ENCODE measurements at regions not wholly inside any gene's neighbourhood (a gene's known extent, or its start where the extent isn't known, plus 50 kb on each side); places are given as distances from the start of the nearest gene placed in this dataset.
"Not testable (repeated sequence)": the region's sequence is repeated elsewhere in the genome, so short reads cannot be mapped to it uniquely, and the experiment has no call there.

- no peak for DNase-seq (ENCODE audit: low spot score)
Observed at GRCh38 chr15:26126070-26126469, 262.9 kb upstream of the ATP10A start.

DNA sequence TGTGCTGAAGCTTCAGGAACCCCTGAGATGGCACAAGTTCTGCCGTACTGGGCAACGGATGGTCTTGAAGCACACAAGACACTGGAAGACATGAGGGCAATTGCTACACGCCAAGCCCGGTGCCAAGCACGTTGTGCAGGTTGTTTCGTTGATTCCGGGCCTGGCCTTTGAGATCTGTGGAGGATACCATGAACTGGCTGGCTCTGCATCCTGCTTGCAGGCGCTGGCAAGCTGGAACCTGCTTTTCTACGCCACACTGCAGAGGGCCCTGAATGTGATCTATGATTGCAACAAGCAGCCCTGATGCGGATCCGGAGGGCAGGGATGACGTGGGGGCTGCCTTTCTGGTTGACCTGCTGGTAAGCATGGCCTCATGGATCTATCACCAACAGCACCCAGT lies 262.5 kb upstream of the ATP10A start:
- DNase-seq (ENCODE audit: low spot score), result no peak

DNA sequence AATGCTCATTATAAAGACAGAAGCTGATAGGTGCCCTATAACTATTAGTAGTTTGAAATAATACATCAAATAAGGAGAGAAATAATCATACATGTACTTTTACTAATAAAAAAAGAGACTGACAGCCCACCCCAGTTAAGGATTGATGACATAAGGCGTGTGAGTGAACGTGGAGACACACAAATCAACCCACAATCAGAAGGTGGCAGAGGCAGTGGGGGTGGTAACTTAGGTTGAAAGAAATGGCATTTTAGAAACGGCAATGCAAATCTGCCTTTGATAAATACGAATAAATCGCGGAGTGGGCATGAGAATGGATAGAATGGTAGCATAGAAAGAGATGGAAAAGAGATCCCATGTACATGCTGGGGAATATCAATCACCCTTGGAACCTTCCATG lies 256.2 kb upstream of the ATP10A start:
- no peak for DNase-seq (ENCODE audit: low spot score)

DNA sequence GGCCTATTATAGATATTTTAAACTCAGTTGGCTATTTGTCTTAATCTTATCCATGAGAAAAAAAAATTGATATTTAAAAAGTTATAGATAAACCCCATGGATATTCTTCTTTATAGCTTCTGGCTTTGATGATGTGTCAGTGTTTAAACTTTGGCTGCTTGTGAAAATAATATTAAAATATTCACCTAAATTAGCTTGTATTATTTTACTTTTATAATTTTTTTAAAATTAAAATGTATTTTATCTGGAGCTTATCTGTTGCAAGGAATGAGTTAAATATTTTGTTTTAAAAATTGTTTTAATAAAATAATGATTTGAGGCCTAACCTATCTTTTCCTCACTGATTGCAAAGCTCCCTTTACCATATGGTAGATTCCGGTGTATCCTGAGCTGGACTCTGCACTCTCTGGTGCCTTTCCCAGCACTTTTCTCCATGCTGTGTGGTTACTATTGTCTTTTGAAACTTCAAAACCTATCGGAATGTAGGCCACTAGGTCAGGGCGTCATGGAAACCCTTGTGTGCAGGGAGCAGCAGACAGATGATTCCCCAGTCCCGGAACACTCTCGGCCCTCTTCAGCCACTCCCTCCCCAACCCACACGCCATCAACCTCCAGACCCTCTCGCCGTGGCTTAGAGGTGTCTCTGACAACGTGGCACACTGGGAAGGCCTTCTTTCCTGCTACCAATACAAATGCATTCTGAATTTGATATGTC lies 252.3 kb upstream of the ATP10A start:
- DNase-seq (ENCODE audit: low spot score), result no peak

DNA sequence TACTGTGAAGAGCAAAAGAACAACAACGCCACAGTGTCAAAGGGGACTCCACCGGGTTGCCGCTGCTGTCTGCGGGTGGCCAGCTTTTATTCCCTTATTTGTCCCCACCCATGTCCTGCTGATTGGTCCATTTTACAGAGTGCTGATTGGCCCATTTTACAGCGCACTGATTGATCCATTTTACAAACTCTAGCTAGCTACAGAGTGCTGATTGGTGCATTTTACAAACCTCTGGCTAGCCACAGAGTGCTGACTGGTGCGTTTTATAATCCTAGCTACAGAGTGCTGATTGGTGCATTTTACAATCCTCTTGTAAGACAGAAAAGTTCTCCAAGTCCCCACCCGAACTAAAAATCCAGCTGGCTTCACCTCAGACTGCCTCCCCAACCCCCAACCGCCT lies 251.0 kb upstream of the ATP10A start:
- not testable (repeated sequence) for DNase-seq (ENCODE audit: low spot score)

DNA sequence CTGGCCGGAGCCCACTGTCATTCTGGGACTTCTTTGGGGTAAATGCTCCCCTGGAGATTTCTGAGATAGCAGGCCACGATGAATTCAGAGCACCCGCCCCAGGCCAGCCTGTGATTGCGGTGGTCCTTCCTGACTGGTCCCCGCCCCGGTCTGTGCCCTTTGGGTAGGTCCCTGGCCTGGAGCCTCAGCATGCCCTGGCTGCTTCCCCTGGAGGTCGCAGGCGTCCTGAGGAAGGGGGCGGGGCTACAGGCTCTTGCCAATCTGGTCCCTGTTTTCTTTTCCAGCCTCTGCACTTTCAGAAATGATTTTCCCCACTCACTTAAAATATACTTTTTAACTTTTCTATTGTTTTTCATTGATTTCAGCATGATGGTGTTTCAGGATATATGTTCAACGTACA lies 250.2 kb upstream of the ATP10A start:
- DNase-seq (ENCODE audit: low spot score), result no peak

DNA sequence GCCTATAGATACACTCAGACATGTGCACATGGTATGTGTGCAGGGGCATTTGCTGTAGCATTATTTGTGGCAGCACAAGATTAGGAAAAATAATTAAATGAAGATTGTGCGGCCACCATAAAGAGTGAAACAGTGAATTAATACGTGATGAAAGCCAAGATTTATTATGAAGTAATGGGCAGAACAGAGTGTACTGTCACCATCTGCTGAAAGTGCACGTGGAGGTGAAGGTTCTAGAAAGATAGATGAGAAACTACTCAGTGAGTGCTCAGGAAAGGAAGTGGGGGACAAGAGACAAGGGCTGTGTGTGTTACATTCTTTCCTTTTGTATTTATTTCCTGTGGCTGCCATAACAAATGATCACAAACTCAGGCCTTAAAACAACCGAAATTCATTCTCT lies 246.1 kb upstream of the ATP10A start:
- DNase-seq (ENCODE audit: low spot score), result no peak

DNA sequence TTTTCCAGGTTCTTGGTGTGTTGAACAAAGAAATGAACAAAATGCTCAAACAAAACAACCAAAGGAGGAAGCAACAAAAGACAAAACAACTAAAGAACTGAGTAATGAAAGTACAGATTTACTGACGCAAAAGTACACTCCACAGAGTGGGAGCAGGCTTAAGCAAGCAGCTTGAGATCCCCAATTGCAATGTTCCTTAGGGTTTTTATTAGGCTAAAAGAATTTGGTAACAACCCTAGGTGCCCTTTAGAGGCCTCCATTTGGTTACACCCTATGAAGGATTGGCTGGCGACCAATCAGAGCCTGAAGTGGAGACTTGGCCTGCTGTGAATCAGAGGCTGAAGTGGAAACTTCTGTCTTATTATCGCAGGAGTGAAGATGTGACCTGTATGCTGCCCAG lies 243.4 kb upstream of the ATP10A start:
- no peak for DNase-seq (ENCODE audit: low spot score)

DNA sequence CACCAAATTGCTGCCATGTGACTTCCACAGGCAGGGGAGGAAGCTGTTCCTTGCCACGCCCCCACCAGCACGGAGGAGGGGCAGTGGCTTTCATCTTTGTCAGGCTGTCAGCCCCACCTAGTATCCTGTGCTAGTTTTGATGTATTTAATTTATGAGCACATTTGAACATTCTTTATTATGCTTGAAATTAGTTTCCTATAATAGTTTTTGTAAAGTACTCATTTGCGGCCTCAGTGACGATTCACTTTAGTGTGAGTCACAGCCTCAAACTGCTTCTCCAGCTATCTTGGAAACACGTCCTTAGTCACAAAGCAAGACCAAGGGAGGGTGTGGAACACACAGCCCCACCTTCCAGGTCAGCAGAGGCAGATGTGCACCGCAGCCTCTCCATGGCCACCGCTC lies 239.9 kb upstream of the ATP10A start:
- no peak for DNase-seq (ENCODE audit: low spot score)

DNA sequence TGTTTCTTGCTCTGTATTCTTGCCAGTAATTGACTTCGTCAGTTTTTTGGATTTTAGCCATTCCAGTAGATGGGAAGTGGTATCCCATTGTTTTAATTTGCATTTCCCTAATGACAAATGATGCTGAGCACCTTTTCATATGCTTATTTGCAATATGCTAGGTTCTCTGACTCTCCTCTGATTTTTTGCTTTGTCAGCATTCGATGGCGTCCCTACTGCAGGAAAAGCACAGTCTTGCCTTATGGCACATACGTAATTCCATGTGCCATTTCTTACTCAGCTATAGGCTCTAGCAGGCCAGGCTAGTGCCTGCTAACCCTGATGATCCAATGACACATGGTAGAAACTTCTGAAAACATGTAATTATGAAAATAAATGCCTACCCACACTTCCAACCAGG lies 239.2 kb upstream of the ATP10A start:
- no peak for DNase-seq (ENCODE audit: low spot score)

DNA sequence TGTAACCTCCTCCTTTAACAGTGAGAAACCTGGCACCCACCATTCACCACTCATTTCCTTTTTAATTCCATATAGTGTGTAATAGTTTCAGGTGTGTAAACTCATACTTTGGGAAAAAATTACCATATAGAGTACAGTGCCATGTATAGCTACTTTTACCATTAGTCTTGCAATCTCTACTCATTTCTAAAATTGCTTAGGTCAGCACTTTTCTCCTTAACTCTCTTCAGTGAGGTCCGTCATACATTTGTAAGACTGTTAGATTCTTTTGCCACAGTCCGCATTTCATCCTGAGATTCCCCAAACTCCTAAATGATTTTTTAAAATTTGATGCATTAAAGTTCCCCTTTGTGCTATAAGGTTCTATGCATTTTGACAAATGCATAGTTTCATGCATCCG lies 238.3 kb upstream of the ATP10A start:
- no peak for DNase-seq (ENCODE audit: low spot score)

GRCh38 chr15:26098801-26099200 lies 235.7 kb upstream of the ATP10A start:
- no peak for DNase-seq (ENCODE audit: low spot score)

GRCh38 chr15:26097216-26097615 lies 234.1 kb upstream of the ATP10A start:
- no peak for DNase-seq (ENCODE audit: low spot score)

DNA sequence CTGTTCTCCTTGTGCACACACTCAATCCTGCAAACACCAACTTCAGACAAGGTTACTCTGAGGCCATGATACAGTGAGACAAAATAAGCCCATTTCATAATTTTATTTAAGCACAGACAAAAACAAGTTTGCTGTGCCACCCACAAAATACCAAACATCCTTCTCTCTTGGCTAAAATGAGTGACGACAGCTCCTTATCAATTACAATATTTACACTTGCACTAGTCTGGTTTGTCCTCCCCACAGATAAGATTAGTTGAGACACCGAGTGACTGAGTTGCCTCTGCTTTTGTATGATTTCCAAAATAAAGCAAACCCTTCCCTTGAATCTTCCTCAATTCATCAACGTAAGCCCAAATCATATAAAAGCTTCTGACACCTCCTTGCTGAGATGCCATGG lies 233.5 kb upstream of the ATP10A start:
- no peak for DNase-seq (ENCODE audit: low spot score)

DNA sequence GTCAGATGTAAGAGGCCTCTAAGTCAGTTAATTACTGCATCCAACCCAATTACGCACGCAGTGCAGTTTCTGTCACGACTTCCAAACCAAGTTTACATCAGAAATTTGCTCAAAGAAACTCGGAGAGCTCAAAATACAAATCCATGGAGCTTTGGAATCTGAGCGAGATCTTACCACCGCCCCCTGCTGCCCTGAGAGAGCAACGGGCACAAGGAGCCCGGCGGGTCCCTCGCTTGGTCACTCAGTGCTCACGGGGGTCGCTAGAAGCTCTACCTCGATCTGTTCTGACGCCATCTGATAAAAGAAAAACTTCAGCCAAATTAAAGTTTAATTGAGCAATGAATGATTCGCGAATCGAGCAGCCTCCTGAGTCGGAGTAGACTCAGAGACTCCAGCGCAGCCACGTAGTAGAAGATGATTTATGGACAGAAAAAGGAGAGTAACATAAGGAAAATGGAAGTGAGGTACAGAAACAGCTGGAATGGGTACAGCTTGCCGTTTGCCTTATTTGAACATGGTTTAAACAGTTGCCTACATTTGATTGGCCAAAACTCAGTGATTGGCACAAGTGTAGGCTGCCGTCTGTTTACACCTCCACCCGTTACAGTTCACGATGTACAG lies 232.7 kb upstream of the ATP10A start:
- no peak for DNase-seq (ENCODE audit: low spot score)

GRCh38 chr15:26091184-26091583 lies 228.1 kb upstream of the ATP10A start:
- no peak for DNase-seq (ENCODE audit: low spot score)

DNA sequence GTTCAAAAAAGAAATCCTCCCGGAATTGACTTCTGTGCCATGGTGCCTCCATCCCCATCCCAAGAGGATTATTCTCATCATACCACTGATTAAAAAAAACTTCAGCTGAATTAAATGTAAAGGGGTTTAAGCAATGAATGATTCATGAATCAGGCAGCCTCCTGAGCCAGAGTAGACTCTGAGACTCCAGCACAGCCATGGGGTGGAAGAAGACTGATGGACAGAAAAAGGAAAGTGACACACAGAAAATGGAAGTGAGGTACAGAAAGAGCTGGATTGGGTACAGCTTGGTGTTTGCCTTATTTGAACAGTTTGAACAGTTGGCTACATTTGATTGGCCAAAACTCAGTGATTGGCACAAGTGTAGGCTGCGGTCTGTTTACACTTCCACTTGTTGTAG lies 224.8 kb upstream of the ATP10A start:
- DNase-seq (ENCODE audit: low spot score), result no peak

DNA sequence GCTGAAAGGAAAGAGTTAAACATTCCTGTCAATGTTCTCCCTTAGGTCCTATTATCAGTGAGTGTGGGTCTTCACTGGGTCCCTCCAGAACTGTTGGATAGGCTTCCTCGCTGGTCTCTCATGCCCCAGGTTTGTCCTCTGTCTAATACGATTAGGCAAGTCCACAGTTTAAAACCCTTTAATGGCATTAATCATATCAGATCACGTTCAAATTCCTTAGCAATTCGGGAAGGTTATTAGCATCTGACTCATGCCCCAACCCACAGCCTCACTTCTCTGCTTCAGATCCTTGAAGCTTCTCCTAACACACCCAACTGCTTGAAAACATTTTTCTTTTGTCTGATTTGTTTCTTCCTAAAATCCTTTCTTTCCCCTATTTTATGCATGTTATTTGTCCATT lies 224.3 kb upstream of the ATP10A start:
- no peak for DNase-seq (ENCODE audit: low spot score)

- no peak for DNase-seq (ENCODE audit: low spot score)
Observed at GRCh38 chr15:26084771-26085170, 221.6 kb upstream of the ATP10A start.

- DNase-seq (ENCODE audit: low spot score), result no peak
Observed at GRCh38 chr15:26083896-26084295, 220.8 kb upstream of the ATP10A start.

DNA sequence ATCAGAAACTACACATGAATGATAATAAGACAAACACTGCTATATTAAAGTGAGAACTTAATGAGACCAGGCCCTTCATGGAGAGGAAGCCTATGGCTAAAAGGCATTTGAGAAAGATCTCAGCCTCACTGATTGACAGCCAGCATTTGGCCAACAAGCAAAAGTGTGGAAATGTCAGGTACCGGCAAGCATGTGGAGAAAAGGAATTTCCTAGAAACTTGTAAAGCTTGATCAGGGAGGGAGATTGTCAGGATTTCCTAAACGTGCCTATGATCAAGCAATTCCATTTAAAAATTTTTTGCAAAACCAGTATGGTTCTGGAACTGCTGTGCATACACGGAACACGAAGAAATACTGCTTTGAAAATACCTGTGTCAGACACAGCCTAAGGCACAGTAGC lies 220.3 kb upstream of the ATP10A start:
- DNase-seq (ENCODE audit: low spot score), result no peak

DNA sequence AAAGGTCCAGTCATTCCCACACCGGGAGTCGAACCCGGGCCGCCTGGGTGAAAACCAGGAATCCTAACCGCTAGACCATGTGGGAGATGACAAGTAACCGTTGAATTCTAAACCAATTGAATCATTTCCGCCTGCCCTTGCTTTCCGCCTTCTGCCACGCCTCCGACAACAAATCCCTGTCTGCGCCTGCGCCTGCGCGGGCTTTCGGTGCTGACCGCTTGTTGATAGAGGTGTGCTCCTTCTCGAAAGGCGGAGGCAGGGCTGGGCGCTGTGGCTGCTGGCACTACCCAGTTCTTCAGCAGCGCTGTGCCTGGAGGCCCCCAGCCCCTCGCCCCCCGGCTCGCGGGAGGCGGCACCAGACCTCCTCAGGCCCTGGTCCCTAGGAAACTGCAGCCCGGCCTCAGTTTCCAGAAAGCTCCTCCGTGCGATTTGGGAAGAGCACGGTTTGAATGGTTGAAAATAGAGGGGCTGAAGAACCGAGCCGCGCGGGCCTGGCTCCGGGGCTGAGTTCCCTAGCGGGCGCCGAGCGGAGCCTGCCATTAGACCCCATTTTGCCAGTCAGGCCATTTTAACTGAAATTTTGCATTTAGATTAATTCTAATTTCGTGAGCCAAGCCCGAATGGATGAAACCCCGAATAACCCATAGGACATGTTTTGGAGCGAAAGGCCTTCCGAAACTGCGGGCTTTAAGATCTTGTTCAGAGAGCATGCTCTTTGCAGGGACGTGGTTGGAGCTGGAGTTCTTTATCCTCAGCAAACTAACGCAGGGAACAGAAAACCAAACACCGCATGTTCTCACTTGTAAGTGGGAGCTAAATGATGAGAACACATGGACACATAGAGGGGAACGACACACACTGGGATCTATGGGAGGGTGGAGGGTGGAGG lies 219.3 kb upstream of the ATP10A start:
- peak; percentile 96 for DNase-seq (ENCODE audit: low spot score)

DNA sequence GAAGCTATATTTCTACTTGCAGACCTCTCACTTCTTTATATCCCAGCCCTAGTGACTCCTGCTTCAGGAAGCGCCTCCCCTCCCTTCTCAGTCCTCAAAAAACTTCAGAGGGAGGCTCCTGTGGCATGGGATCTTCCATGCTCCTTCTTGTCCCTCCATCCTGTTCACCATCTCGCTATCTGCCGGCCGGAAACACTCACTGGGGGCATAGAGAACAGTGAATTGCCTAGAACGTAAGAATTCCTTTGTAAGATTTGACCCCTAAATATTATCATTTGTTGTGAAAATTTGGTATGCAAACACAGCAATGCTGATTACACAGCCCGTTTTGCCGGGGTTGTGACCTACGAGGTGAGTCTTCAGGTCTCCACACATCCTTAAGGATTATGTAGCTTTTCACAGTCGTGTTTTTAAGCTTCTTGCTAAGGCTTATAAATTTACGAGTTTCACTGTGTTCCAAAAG lies 218.7 kb upstream of the ATP10A start:
- DNase-seq (ENCODE audit: low spot score), result no peak
